Neural cell (in vitro differentiated cells): ENCODE measurements at regions not wholly inside any gene's neighbourhood (a gene's known extent, or its start where the extent isn't known, plus 50 kb on each side); places are given as distances from the start of the nearest gene placed in this dataset.

Experiments
- H2AFZ ChIP-seq: fragments of 200-600, 300-800 bp; sonication (generic), shearing (Covaris generic); 2 replicates; pipeline ENCODE4 v1.6.0; 2014; ENCODE audit warnings: low read depth, mild to moderate bottlenecking, antibody characterized with exemption, low read length, moderate library complexity
- H3F3A ChIP-seq: fragments of 200-600 bp; shearing (Covaris generic); 2 replicates; pipeline ENCODE4 v1.6.1; 2016; ENCODE audit warnings: mild to moderate bottlenecking, moderate library complexity, mixed read lengths, antibody characterized with exemption, low read length; ENCODE audit not compliant: insufficient read depth, poor library complexity, severe bottlenecking
- H3K27ac ChIP-seq: fragments of 200-600, 300-800 bp; sonication (generic), shearing (Covaris generic); 2 replicates; pipeline ENCODE4 v1.5.1; 2014; ENCODE audit warnings: mild to moderate bottlenecking, low read length, moderate library complexity
- H3K27me3 ChIP-seq: fragments of 300-800, 200-600 bp; sonication (generic), shearing (Covaris generic); 2 replicates; pipeline ENCODE4 v1.6.0; 2014; ENCODE audit warnings: mild to moderate bottlenecking, low read depth, low read length, moderate library complexity; ENCODE audit not compliant: insufficient read depth
- H3K36me3 ChIP-seq: fragments of 300-800, 200-600 bp; sonication (generic), shearing (Covaris generic); 2 replicates; pipeline ENCODE4 v1.5.1; 2014; ENCODE audit warnings: mild to moderate bottlenecking, antibody characterized with exemption, low read length, moderate library complexity; ENCODE audit not compliant: insufficient read depth
- H3K4me2 ChIP-seq: fragments of 300-800, 200-600 bp; sonication (generic), shearing (Covaris generic); 2 replicates; pipeline ENCODE4 v1.6.0; 2014; ENCODE audit warnings: mild to moderate bottlenecking, low read length
- H3K4me3 ChIP-seq: fragments of 300-800, 200-600 bp; sonication (generic), shearing (Covaris generic); 2 replicates; pipeline ENCODE4 v1.5.1; 2014; ENCODE audit warnings: mild to moderate bottlenecking, low read length, moderate library complexity
- H3K79me2 ChIP-seq: fragments of 200-600 bp; shearing (Covaris generic); replicated peaks from 2 replicates; pipeline ENCODE4 v1.6.0; 2014; ENCODE audit warnings: mild to moderate bottlenecking, low read length, moderate library complexity; ENCODE audit not compliant: insufficient read depth
- H3K9ac ChIP-seq: fragments of 300-800, 200-600 bp; sonication (generic), shearing (Covaris generic); 2 replicates; pipeline ENCODE4 v1.6.1; 2016; ENCODE audit warnings: mild to moderate bottlenecking, low read length, mixed read lengths
- H3K9me2 ChIP-seq: fragments of 200-600 bp; shearing (Covaris generic); 2 replicates; pipeline ENCODE4 v1.6.1; 2016; ENCODE audit warnings: mild to moderate bottlenecking, low read length, mixed read lengths; ENCODE audit not compliant: insufficient read depth
- H3K9me3 ChIP-seq: fragments of 200-600, 300-800 bp; sonication (generic), shearing (Covaris generic); 2 replicates; pipeline ENCODE4 v1.6.1; 2016; ENCODE audit warnings: mild to moderate bottlenecking, mixed run types, low read length, moderate library complexity, mixed read lengths
- H4K20me1 ChIP-seq: fragments of 200-600 bp; shearing (Covaris generic); 2 replicates; pipeline ENCODE4 v1.6.1; 2016; ENCODE audit warnings: mild to moderate bottlenecking, mixed run types; ENCODE audit not compliant: insufficient read depth
- CTCF ChIP-seq: fragments of 450-650 bp; IDR thresholded peaks from 2 replicates; pipeline ENCODE4 v1.5.1; 2014; ENCODE audit warnings: antibody characterized with exemption, mild to moderate bottlenecking, moderate library complexity; ENCODE audit not compliant: poor library complexity, severe bottlenecking
- EP300 ChIP-seq: fragments of 450-650 bp; conservative IDR thresholded peaks from 2 replicates; pipeline ENCODE4 v1.6.1; 2014; ENCODE audit warnings: antibody characterized with exemption, mild to moderate bottlenecking, moderate library complexity; ENCODE audit not compliant: poor library complexity, severe bottlenecking
- EZH2 ChIP-seq: fragments of 200-600, 300-800 bp; shearing (Covaris generic), sonication (generic); IDR thresholded peaks from 2 replicates; pipeline ENCODE4 v1.6.1; 2014; ENCODE audit warnings: antibody characterized with exemption, low read length, borderline replicate concordance, mild to moderate bottlenecking; ENCODE audit not compliant: insufficient read depth, poor library complexity, severe bottlenecking
- MXI1 ChIP-seq: fragments of 450-650 bp; conservative IDR thresholded peaks from 2 replicates; pipeline ENCODE4 v1.6.1; 2014; ENCODE audit warnings: antibody characterized with exemption, mild to moderate bottlenecking; ENCODE audit not compliant: poor library complexity, severe bottlenecking
- POLR2AphosphoS5 ChIP-seq: IDR thresholded peaks from 2 replicates; pipeline ENCODE4 v1.6.1; 2012
- RAD21 ChIP-seq: fragments of 450-650 bp; conservative IDR thresholded peaks from 2 replicates; pipeline ENCODE4 v1.6.1; 2014; ENCODE audit warnings: antibody characterized with exemption, mild to moderate bottlenecking, moderate library complexity
- REST ChIP-seq: IDR thresholded peaks from 2 replicates; pipeline ENCODE4 v1.6.1; 2012; ENCODE audit warnings: borderline replicate concordance
- SMC3 ChIP-seq: fragments of 450-650 bp; conservative IDR thresholded peaks from 2 replicates; pipeline ENCODE4 v1.6.1; 2014; ENCODE audit warnings: antibody characterized with exemption, mild to moderate bottlenecking, moderate library complexity; ENCODE audit not compliant: poor library complexity
- TAF1 ChIP-seq: IDR thresholded peaks from 2 replicates; pipeline ENCODE4 v1.6.1; 2012; ENCODE audit warnings: low read depth

GRCh38 chr6:126907312-126907711 lies 211.2 kb upstream of the RSPO3 start:
- Histone ChIP-seq H3K79me2 (no peaks in the 10 kb centered on the region), H3K36me3 (no peaks in the 10 kb centered on the region), H4K20me1 (no peaks in the 10 kb centered on the region), H2AFZ (no peak overlapping the region), H3K27me3 (no peaks in the 10 kb centered on the region), H3K27ac (no peak overlapping the region), H3K9ac (no peak overlapping the region), H3K4me3 (no peak overlapping the region), H3K9me2 (no peaks in the 10 kb centered on the region), H3F3A (no peaks in the 10 kb centered on the region), H3K9me3 (no peaks in the 10 kb centered on the region), H3K4me2 (no peak overlapping the region)
- no peak for TF ChIP-seq TAF1
- no peak for TF ChIP-seq MXI1

- H2AFZ ChIP-seq, result no peak overlapping the region
- no peak overlapping the region for H3K27ac ChIP-seq
- H3K9me2 ChIP-seq, result no peaks in the 10 kb centered on the region
- no peaks in the 10 kb centered on the region for H3K9me3 ChIP-seq
- H3K79me2 ChIP-seq, result no peaks in the 10 kb centered on the region
- H3K9ac ChIP-seq, result no peak overlapping the region
- TF ChIP-seq SMC3 (no peak), MXI1 (no peak), EZH2 (no peak), CTCF (no peak)
- no peaks in the 10 kb centered on the region for H3K36me3 ChIP-seq
- H3K4me2 ChIP-seq, result no peak overlapping the region
- no peak overlapping the region for H3K4me3 ChIP-seq
- no peaks in the 10 kb centered on the region for H3F3A ChIP-seq
- no peaks in the 10 kb centered on the region for H3K27me3 ChIP-seq
- no peaks in the 10 kb centered on the region for H4K20me1 ChIP-seq
These were observed 210.5 kb upstream of the RSPO3 start for GRCh38 chr6:126907996-126908395.

- Histone ChIP-seq H3K27me3 (no peaks in the 10 kb centered on the region), H3K4me3 (no peak overlapping the region), H3K9me2 (no peaks in the 10 kb centered on the region), H3K27ac (no peak overlapping the region), H2AFZ (no peak overlapping the region), H3K4me2 (no peak overlapping the region), H3K9me3 (no peaks in the 10 kb centered on the region), H3K9ac (no peak overlapping the region), H3K79me2 (no peaks in the 10 kb centered on the region), H3K36me3 (no peaks in the 10 kb centered on the region), H4K20me1 (no peaks in the 10 kb centered on the region), H3F3A (no peaks in the 10 kb centered on the region)
- no peak for TF ChIP-seq EP300
- TF ChIP-seq TAF1, result no peak
- no peak for TF ChIP-seq POLR2AphosphoS5
- no peak for TF ChIP-seq REST
- no peak for TF ChIP-seq CTCF
- TF ChIP-seq SMC3, result no peak
- TF ChIP-seq EZH2, result no peak
- TF ChIP-seq MXI1, result no peak
- TF ChIP-seq RAD21, result no peak
These were observed 209.0 kb upstream of the RSPO3 start for GRCh38 chr6:126909493-126909892.
